ENCODE measurements at regions not wholly inside any gene's neighbourhood (a gene's known extent, or its start where the extent isn't known, plus 50 kb on each side); places are given as distances from the start of the nearest gene placed in this dataset.

DNA sequence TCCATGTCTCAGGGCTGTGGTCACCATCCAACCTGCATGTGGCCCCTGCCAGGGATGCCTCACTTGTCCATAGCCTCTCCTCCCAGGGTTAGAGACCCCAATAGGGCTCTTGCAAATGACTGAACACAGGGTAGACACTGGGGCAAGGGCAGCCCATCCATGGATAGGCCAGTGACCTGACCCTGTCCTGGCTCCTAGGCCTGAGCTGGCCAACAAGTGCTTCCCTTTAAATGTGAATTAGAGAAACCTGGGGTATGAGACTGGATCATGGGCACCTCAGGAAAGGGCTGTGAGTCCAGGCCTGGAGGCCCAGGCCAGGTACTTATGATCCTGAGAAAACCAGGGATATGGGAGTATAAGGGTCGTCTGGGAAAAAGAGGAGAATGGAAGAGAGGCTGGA lies 64.5 kb downstream of the COPS8 start:
- H3K36me3 ChIP-seq, result no peaks in the 10 kb centered on the region
- H3K4me1 ChIP-seq, result no peaks in the 10 kb centered on the region
- intact Hi-C loops (cut with DNase I; ENCODE audit: low total_unique reads), result no loop called here
- peaks cover 0 to 11% of the 10 kb centered on the region in 2 donors for H3K9me3 ChIP-seq
- no peak for DNase-seq
- TF ChIP-seq, protein P1, sequence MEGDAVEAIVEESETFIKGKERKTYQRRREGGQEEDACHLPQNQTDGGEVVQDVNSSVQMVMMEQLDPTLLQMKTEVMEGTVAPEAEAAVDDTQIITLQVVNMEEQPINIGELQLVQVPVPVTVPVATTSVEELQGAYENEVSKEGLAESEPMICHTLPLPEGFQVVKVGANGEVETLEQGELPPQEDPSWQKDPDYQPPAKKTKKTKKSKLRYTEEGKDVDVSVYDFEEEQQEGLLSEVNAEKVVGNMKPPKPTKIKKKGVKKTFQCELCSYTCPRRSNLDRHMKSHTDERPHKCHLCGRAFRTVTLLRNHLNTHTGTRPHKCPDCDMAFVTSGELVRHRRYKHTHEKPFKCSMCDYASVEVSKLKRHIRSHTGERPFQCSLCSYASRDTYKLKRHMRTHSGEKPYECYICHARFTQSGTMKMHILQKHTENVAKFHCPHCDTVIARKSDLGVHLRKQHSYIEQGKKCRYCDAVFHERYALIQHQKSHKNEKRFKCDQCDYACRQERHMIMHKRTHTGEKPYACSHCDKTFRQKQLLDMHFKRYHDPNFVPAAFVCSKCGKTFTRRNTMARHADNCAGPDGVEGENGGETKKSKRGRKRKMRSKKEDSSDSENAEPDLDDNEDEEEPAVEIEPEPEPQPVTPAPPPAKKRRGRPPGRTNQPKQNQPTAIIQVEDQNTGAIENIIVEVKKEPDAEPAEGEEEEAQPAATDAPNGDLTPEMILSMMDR (IDR thresholded peaks at IDR 0.05), result no peak
- no peak for TF ChIP-seq POLR2A (IDR thresholded peaks at IDR 0.05)
- H3K27me3 ChIP-seq, result no peaks in the 10 kb centered on the region
- no peak overlapping the region for H3K27ac ChIP-seq
- H3K4me3 ChIP-seq, result no peak overlapping the region

DNA sequence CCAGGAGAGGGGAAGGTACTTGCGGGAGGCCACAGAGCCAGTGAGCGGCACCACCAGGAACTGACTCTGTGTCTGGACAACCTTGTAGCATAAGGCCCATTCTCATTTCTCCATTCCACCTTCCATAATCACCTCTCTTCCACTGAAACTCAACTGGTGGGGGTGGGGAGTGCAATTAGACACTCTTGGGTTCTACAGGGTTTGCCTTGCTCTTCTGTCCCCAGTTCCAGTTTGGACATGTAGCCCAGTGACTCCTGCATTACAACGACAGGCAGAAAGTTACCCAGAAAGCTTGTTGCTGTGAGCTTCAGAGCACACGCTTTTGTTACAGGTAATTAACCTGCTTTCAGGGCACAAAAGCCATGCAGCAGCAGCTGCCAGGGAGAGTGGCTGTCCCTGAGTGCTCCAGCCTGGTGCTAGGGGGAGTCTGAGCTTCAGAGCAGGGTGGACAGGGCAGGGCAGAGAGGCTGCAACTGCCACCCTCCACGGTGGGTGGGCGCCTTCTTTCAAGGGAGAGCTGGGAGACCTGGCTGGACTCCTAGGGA lies 65.2 kb downstream of the COPS8 start:
- H3K4me3 ChIP-seq, result no peak overlapping the region
- H3K27ac ChIP-seq, result no peak overlapping the region
- no peaks in the 10 kb centered on the region for H3K36me3 ChIP-seq
- no peaks in the 10 kb centered on the region for H3K27me3 ChIP-seq
- no peaks in the 10 kb centered on the region for H3K4me1 ChIP-seq
- no peak for DNase-seq
- peaks cover 0 to 11% of the 10 kb centered on the region in 2 donors for H3K9me3 ChIP-seq
- TF ChIP-seq, protein P1 (IDR thresholded peaks at IDR 0.05), result no peak
- TF ChIP-seq POLR2A (IDR thresholded peaks at IDR 0.05), result no peak
- intact Hi-C loops (cut with DNase I; ENCODE audit: low total_unique reads), result no loop called here

DNA sequence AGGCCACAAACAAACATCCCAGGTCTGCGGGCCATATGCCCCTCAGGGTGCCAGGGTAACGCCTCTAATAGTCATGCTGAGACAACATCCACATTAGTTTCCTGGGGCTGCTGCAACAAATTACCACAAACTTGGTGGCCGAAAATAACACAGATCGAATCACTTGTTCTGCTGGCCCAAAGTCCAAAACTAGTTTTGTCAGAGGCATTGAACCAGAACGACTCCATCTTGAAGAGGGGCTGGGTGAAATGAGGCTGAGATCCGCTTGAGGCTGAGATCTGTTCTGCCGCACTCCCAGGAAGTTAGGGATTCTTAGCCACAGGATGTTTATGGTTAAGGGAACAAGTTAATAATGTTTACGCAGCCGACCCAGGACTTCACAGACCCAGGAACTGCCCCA lies 66.7 kb downstream of the COPS8 start:
- TF ChIP-seq POLR2A (IDR thresholded peaks at IDR 0.05), result no peak
- TF ChIP-seq, protein P1 (IDR thresholded peaks at IDR 0.05), result no peak
- intact Hi-C loops (cut with DNase I; ENCODE audit: low total_unique reads), result no loop called here

DNA sequence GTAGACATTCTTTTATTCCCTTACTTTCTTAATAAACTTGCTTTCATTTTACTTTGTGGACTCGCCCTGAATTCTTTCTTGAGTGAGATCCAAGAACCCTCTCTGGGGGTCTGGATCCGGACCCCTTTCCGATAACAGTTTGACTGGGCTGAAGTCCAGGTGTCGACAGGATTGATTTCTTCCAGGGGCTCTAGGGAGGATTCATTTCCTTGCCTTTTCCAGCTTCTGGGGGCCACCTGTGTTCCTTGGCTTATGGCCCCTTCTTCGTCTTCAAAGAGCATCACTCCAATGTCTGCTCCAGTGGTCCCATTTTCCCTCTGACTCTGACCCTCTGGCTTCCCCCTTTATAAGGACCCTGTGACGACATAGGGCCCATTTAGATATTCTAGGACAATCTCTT lies 67.5 kb downstream of the COPS8 start:
- Histone ChIP-seq H3K4me1 (peaks cover 0 to 6% of the 10 kb centered on the region in 2 donors), H3K27me3 (no peaks in the 10 kb centered on the region), H3K27ac (no peak overlapping the region), H3K4me3 (no peak overlapping the region), H3K36me3 (no peaks in the 10 kb centered on the region), H3K9me3 (no peaks in the 10 kb centered on the region)
- intact Hi-C loops (cut with DNase I; ENCODE audit: low total_unique reads), result no loop called here
- DNase-seq, result no peak
- TF ChIP-seq, protein P1 (IDR thresholded peaks at IDR 0.05), result no peak
- TF ChIP-seq POLR2A (IDR thresholded peaks at IDR 0.05), result no peak

More for the DNA sequence above, 66.7 kb downstream of the COPS8 start:
- peaks cover 0 to 4% of the 10 kb centered on the region in 2 donors for H3K9me3 ChIP-seq
- no peaks in the 10 kb centered on the region for H3K36me3 ChIP-seq
- H3K4me3 ChIP-seq, result no peak overlapping the region
- H3K4me1 ChIP-seq, result peaks cover 0 to 6% of the 10 kb centered on the region in 2 donors
- H3K27ac ChIP-seq, result no peak overlapping the region
- H3K27me3 ChIP-seq, result no peaks in the 10 kb centered on the region
- no peak for DNase-seq

DNA sequence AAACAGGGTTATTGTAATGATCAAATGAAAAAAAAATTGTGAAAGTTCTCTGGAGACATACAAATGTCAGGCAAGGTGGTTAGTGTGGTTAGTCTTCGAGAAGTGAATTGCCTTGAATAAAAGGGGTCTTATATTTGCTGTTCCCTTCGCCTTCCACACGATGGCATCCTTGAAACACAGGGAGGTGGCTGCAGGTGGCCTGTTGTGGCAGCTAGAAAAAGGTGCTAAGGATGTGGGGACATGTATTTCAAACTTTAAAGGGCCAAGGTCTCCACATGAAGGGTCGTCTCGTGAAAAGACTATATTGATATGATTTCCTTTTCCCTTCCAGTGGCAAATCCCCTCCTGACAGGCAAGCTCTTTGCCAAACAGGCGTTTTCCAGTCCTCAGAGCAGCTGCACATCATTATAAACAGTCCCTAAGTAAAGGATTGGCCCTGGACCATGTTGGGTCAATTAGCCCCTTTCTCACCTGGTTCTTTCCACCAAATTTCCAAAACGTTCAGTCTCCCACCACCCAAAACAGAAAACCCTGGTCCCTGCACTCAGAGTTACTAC lies 68.5 kb downstream of the COPS8 start:
- H3K27me3 ChIP-seq, result no peaks in the 10 kb centered on the region
- no peaks in the 10 kb centered on the region for H3K9me3 ChIP-seq
- H3K36me3 ChIP-seq, result no peaks in the 10 kb centered on the region
- DNase-seq, result no peak
- H3K4me3 ChIP-seq, result no peak overlapping the region
- peaks cover 0 to 6% of the 10 kb centered on the region in 2 donors for H3K4me1 ChIP-seq
- TF ChIP-seq, protein P1 (IDR thresholded peaks at IDR 0.05), result peak; percentile 52 to 72 (median 68)
- TF ChIP-seq POLR2A (IDR thresholded peaks at IDR 0.05), result no peak
- H3K27ac ChIP-seq, result peak overlapping the region in 1 of 2 donors; percentile 88
- intact Hi-C loops (cut with DNase I; ENCODE audit: low total_unique reads), result no loop called here

Measured in uterus (tissue), 3 donors.